BJ (cell line): ENCODE measurements at regions not wholly inside any gene's neighbourhood (a gene's known extent, or its start where the extent isn't known, plus 50 kb on each side); places are given as distances from the start of the nearest gene placed in this dataset.
"Not testable (repeated sequence)": the region's sequence is repeated elsewhere in the genome, so short reads cannot be mapped to it uniquely, and the experiment has no call there.

Source experiments
- CTCF ChIA-PET: fragments of 350-600 bp; formaldehyde crosslinking; extraction: SDS; loops from one replicate; lab custom pipeline; 2021; ENCODE audit warnings: antibody characterized with exemption, inconsistent platforms; lab: Yijun Ruan, JAX
- POLR2A ChIA-PET: fragments of 300-600 bp; sonication (Branson Sonifier 250); formaldehyde crosslinking; extraction: SDS; loops from one replicate; lab custom pipeline; 2021; ENCODE audit warnings: antibody characterized with exemption; lab: Charles Lee
- DNase-seq: peaks from one replicate; pipeline ENCODE4 v3.0.0-alpha.2; 2011; ENCODE audit warnings: low read depth
- H3K27me3 ChIP-seq: 2 replicates; pipeline ENCODE4 v1.6.0; 2011; ENCODE audit warnings: low read length; ENCODE audit not compliant: control insufficient read depth, insufficient read depth
- H3K36me3 ChIP-seq: 2 replicates; pipeline ENCODE4 v1.5.1; 2011; ENCODE audit warnings: low read length; ENCODE audit not compliant: control insufficient read depth, insufficient read depth
- H3K4me3 ChIP-seq: 2 replicates; pipeline ENCODE4 v1.5.1; 2011; ENCODE audit warnings: low read depth, mild to moderate bottlenecking, control low read depth, low read length
- TF ChIP-seq, protein P1 (sequence below): IDR thresholded peaks from 2 replicates; pipeline ENCODE4 v1.5.1; 2011; ENCODE audit warnings: low read depth, mild to moderate bottlenecking, control low read depth, inconsistent platforms, low read length, moderate library complexity; ENCODE audit not compliant: insufficient read depth

DNA sequence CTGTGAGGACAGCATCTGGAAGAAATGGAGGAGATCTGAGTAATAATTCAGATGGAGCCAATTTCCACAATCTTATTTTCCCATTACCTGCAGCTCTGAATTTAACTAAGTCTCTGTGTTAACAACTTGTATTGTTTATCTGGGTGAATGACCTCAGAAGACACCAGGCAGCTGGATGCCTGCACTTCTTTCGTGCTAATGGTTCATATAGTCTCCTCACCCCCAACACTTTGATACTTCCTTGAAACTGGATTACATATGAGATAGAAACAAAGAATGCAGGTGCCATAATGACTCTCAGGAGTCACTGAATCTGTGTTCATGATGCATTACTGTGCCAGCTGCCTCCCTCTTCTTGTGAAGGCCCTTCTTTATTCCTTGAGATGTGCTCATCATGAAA lies 125.6 kb upstream of the VPREB1 start:
- ChIA-PET CTCF (interaction anchor here (1.1 kb wide), 1 partner anchor 18 kb away, joined by 5 read pairs; no protein-coding TSS in a partner anchor), POLR2A (no interaction called here)
- no peak for DNase-seq
- TF ChIP-seq, protein P1, sequence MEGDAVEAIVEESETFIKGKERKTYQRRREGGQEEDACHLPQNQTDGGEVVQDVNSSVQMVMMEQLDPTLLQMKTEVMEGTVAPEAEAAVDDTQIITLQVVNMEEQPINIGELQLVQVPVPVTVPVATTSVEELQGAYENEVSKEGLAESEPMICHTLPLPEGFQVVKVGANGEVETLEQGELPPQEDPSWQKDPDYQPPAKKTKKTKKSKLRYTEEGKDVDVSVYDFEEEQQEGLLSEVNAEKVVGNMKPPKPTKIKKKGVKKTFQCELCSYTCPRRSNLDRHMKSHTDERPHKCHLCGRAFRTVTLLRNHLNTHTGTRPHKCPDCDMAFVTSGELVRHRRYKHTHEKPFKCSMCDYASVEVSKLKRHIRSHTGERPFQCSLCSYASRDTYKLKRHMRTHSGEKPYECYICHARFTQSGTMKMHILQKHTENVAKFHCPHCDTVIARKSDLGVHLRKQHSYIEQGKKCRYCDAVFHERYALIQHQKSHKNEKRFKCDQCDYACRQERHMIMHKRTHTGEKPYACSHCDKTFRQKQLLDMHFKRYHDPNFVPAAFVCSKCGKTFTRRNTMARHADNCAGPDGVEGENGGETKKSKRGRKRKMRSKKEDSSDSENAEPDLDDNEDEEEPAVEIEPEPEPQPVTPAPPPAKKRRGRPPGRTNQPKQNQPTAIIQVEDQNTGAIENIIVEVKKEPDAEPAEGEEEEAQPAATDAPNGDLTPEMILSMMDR = no peak
- Histone ChIP-seq H3K27me3 (no peaks in the 10 kb centered on the region), H3K36me3 (no peaks in the 10 kb centered on the region), H3K4me3 (no peak overlapping the region)

DNA sequence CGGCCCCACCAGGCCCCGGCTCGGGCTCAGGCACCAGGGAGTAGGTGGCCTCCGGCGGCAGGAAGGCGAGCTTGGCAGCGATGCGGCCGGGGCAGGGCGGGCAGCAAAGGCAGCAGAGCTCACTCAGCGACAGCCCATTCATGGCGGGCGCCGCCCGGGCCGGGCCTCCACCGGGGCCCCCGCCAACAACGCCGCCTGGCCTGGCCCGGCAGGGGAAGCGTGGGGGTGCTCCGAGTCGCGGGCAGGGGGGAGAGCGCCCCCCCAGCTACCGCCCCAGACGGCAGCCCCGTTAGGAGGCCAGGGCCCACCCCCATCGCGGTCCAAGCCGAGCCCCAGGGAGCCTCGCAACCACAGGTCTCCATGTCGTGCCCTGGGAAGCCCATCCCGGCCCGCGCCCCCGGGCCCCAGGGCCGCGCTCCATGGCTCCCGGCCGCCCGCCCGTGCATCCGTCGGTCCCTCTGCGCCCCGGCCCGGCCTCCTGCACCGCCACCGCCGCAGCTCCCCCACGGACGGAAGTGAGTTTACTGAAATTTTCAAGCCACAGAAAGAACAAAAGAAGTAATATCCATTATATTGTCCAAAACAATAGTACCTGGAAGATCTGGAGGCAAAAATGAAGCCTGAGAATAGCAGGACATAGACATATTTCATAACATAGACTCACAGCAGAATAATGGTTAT lies 126.6 kb upstream of the VPREB1 start:
- H3K27me3 ChIP-seq, H3K4me3 ChIP-seq, DNase-seq, POLR2A ChIA-PET, H3K36me3 ChIP-seq: not testable (repeated sequence)
- CTCF ChIA-PET = interaction anchor here (1.1 kb wide), 1 partner anchor 19 kb away, joined by 5 read pairs; no protein-coding TSS in a partner anchor

DNA sequence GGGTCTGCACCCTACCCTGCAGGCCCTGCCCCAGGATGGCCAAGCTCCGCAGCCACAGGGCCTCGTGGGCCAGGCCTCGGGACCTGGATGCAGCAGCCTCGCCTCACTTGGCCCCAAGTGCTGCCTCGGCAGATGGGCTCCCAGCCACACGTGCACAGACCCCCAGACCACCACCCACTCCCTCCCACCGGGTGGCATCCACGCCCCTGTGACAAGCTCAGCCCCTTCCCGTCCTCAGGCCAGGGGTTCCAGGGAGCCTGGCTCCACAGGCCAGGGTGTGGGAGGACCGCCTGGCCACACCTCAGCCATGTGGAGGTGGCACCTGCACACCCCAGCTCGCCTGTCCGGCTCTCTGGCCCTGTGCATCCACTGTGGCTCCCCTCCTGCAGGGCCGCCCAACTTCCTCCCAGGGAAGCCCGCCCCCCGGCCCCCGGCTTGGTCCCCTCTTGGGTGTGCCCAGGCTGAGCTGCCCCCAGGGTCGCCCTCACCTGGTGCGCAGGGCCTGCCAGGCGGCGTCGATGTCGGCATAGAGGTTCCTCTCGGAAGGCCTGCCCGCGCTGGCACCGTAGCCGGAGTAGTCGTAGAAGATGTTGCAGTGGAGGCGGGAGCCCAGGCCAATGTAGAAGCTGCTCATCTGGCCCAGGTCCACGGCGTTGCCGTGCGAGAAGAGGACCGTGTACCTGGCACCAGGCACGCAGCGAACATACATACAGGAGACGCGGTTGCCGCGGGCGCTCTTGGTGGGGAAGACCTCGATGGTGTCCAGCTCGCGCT lies 127.4 kb upstream of the VPREB1 start:
- H3K27me3 ChIP-seq, H3K4me3 ChIP-seq, DNase-seq, POLR2A ChIA-PET, H3K36me3 ChIP-seq, CTCF ChIA-PET: not testable (repeated sequence)

DNA sequence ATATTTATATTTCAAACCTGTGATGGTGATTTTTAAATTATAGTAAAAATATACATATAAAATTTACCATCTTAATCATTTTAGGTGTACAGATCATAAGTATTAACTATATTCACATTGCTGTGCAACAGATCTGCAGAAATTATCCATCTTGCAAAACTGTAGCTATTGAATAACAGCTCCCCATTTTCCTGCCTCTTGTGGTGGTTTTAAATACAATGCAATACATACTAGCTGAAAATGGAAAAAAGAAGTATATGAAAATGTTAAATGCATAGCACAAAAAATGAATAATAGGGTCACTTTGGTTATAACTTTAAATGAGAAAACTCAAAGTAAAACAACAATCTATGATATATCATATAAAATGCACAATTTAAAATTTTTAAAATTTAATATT lies 130.9 kb upstream of the VPREB1 start:
- no peak for DNase-seq
- TF ChIP-seq, protein P1 = no peak
- Histone ChIP-seq H3K4me3 (no peak overlapping the region), H3K36me3 (no peaks in the 10 kb centered on the region), H3K27me3 (no peaks in the 10 kb centered on the region)
- ChIA-PET CTCF (interaction anchor here (0.7 kb wide), 1 partner anchor 41 kb away, joined by 3 read pairs; no protein-coding TSS in a partner anchor), POLR2A (no interaction called here)

DNA sequence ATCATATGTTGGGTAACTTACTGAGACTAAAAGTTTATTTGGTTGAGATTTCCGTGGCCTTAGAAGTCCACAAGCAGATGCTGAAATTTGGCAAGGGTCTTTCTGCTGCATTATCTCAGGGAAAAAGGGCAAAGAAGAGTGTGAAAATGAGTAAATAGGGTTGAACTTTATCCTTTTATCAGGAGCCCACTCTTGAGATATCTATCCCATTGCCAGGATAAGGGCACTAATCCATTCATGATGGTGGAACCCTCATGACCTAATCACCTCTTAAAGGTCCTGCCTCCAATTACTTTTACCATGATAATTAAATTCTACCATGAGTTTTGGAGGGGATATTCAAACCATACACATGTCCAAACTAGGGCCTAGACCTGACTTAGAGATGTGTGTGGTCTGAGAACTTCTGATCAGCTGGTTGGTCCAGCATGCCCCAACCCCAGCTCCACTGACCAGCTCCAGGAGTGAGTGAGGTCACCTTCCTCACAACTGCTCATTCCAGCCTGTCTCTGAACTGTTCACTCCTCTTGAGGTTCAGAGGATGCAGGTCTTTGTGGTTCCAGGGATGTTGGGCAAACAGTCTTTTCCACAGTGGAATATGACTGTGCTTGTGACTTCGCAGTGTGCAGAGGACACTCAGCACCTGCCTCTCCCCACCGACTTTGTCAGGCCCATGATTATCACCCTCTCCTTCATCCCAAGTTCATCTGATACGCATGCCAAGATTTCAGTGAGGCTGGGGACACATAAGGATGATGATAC lies 130.1 kb upstream of the TOP3B start:
- no peak overlapping the region for H3K4me3 ChIP-seq
- TF ChIP-seq, protein P1 = no peak
- CTCF ChIA-PET = no interaction called here
- H3K27me3 ChIP-seq = no peaks in the 10 kb centered on the region
- POLR2A ChIA-PET = no interaction called here
- no peak for DNase-seq
- no peaks in the 10 kb centered on the region for H3K36me3 ChIP-seq

DNA sequence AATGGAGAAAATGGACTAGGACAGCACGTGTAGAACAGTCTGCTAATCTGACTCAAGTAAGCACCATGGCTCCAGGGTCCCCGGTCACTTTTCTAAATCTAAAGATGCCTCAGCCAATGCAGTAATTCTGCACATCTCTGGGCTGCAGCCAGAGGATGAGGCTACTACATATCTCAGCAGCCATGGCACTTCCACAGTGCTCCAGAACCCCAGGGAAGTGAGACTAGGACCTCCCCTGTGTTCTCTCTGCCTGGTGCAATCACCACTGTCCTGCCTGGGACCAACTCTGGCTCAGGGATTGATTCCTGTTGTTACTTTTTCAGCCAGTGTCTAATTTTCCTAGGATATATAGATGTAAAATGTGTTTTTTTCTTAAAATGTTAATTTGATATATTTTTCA lies 129.4 kb upstream of the TOP3B start:
- H3K4me3 ChIP-seq = no peak overlapping the region
- ChIA-PET POLR2A (no interaction called here), CTCF (no interaction called here)
- H3K27me3 ChIP-seq = no peaks in the 10 kb centered on the region
- DNase-seq = no peak
- TF ChIP-seq, protein P1 = no peak
- no peaks in the 10 kb centered on the region for H3K36me3 ChIP-seq
